ENCODE measurements at regions not wholly inside any gene's neighbourhood (a gene's known extent, or its start where the extent isn't known, plus 50 kb on each side); places are given as distances from the start of the nearest gene placed in this dataset.

DNA sequence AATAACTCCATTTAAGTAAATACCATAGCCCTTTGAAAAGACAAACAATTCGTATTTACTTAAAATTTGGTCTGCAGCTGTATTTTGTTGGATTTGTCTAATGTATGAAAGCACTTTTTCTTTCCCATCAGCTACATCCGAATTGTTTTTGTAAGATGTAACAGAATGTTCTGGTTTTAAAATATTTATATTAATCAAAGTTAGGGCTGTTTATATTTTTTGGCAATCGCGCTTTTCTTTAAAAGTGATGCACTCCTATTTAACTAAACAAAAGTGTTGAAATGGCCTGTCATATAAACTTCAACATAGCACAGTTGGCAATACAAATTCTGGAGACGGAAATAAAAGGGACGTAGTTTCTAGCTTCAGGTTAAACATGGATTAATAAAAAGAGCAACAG, 216.3 kb upstream of the ADGRL2 start:
- Histone ChIP-seq H3K9me3 (no peaks in the 10 kb centered on the region), H3K4me3 (no peak overlapping the region), H3K27ac (no peak overlapping the region), H3K4me1 (no peaks in the 10 kb centered on the region), H3K27me3 (no peaks in the 10 kb centered on the region), H3K36me3 (no peaks in the 10 kb centered on the region)
- intact Hi-C loops (cut with DNase I) = no loop called here
- DNase-seq (no peak), ATAC-seq (no peak)
- TF ChIP-seq, protein P1, sequence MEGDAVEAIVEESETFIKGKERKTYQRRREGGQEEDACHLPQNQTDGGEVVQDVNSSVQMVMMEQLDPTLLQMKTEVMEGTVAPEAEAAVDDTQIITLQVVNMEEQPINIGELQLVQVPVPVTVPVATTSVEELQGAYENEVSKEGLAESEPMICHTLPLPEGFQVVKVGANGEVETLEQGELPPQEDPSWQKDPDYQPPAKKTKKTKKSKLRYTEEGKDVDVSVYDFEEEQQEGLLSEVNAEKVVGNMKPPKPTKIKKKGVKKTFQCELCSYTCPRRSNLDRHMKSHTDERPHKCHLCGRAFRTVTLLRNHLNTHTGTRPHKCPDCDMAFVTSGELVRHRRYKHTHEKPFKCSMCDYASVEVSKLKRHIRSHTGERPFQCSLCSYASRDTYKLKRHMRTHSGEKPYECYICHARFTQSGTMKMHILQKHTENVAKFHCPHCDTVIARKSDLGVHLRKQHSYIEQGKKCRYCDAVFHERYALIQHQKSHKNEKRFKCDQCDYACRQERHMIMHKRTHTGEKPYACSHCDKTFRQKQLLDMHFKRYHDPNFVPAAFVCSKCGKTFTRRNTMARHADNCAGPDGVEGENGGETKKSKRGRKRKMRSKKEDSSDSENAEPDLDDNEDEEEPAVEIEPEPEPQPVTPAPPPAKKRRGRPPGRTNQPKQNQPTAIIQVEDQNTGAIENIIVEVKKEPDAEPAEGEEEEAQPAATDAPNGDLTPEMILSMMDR (IDR thresholded peaks at IDR 0.05) = no peak

DNA sequence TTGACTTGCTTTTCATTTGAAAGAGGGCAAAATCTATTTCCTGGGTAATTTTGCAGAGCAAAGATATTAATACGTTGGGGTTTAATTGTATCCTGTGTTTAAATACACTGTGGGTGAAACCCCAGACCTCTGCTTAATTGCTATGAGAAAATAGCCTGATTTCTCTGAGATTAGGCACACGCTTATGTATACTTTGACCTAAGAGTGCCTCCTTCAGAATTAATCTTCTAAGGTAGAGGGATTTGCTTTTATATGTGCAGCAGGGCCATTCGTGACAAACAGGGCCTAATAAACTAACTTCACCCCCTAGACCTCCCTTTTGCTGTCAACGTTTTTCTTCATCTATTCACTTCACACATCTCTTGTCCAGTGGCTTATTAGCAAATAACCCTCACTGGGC, 216.9 kb upstream of the ADGRL2 start:
- H3K27ac ChIP-seq = no peak overlapping the region
- intact Hi-C loops (cut with DNase I) = no loop called here
- TF ChIP-seq, protein P1 (IDR thresholded peaks at IDR 0.05) = no peak

DNA sequence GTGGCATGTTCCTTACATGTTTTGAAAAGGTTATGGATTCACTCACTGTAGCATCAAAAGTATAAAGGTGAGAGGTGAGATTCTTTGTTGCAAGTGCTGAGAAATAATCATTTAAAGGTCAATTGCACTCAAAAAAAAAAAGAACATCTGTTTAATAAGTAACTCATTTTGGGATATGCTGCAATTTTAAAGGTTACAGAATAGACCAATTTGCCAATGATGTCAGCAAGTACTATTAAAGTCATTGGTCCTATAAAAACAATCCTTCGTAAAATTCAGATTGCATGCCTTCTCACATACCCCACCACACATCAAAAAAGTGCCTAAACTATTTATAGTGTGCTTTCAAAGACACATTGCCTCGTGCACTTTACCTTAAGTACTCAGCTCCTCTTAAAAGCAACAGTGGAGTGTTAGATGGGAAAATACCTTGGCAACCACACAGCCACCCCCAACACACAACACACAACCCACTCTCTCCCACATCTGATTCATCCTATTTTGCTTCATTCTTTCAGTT, 218.2 kb upstream of the ADGRL2 start:
- TF ChIP-seq, protein P1 (IDR thresholded peaks at IDR 0.05) = no peak

More for the DNA sequence above, 216.9 kb upstream of the ADGRL2 start:
- no peaks in the 10 kb centered on the region for H3K4me1 ChIP-seq
- ATAC-seq (no peak), DNase-seq (no peak)
- H3K4me3 ChIP-seq = no peak overlapping the region
- no peaks in the 10 kb centered on the region for H3K27me3 ChIP-seq
- no peaks in the 10 kb centered on the region for H3K9me3 ChIP-seq
- H3K36me3 ChIP-seq = no peaks in the 10 kb centered on the region

DNA sequence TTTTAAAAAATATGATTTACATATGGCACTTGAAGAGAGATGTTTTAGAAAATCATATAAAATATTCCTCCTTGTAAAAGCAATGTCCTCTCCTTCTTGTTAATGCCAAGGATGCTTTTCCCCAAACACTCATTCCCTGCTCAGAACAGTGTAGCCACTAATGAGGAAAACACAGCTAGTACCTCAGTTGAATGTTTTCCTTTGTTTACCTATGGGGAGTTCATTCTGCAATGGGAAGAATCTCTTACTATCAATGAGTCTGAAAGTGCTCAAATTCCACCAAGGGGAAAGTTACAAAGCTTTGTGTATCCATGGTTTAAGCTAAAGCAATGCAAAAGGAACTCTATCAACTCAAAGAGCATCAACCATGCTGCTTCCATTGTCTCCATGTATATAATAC, 221.9 kb upstream of the ADGRL2 start:
- no peak for ATAC-seq
- DNase-seq = no peak
- Histone ChIP-seq H3K27me3 (no peaks in the 10 kb centered on the region), H3K4me3 (no peak overlapping the region), H3K27ac (no peak overlapping the region), H3K9me3 (no peaks in the 10 kb centered on the region), H3K4me1 (no peaks in the 10 kb centered on the region), H3K36me3 (no peaks in the 10 kb centered on the region)
- intact Hi-C loops (cut with DNase I) = no loop called here
- TF ChIP-seq, protein P1 (IDR thresholded peaks at IDR 0.05) = no peak

More for the DNA sequence above, 218.2 kb upstream of the ADGRL2 start:
- intact Hi-C loops (cut with DNase I) = no loop called here
- no peak overlapping the region for H3K4me3 ChIP-seq
- DNase-seq = no peak
- no peaks in the 10 kb centered on the region for H3K4me1 ChIP-seq
- no peak overlapping the region for H3K27ac ChIP-seq
- no peaks in the 10 kb centered on the region for H3K9me3 ChIP-seq
- H3K36me3 ChIP-seq = no peaks in the 10 kb centered on the region
- no peaks in the 10 kb centered on the region for H3K27me3 ChIP-seq
- ATAC-seq = no peak

DNA sequence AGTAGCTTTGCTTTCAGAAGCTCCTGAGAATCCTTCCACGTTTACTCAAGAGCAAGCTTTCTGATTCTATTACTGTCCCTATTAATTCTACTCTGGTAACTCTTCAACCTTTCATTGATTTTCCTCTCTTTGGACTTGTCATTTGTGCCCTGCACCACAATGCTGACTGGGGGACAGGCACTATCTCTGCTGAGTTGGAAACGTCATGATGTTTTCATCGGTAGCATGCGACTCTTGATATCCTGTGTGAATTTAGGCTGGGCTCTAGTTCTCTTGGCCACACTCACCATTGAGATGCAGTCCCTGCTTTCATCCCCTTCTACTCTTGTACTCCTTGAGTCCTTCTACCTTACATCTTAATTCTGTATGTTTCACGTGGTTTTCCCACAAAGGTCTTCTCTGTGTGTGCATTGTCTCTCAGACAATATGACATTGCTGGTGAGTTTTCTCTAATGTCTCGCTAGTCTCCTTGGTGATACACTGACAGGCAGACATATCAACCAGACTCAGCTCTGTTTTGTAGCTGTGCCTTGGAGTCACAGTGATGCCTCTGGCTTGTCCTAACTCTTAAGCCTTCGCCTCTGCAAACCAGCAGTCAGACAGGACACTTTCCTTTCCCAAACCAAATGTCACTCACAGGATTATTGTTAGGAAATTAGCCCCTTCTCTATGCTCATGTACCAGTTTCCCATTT, 223.6 kb upstream of the ADGRL2 start:
- Histone ChIP-seq H3K36me3 (no peaks in the 10 kb centered on the region), H3K27ac (no peak overlapping the region), H3K9me3 (no peaks in the 10 kb centered on the region), H3K4me3 (no peak overlapping the region), H3K27me3 (no peaks in the 10 kb centered on the region), H3K4me1 (no peaks in the 10 kb centered on the region)
- ATAC-seq (no peak), DNase-seq (no peak)
- intact Hi-C loops (cut with DNase I) = no loop called here
- TF ChIP-seq, protein P1 (IDR thresholded peaks at IDR 0.05) = no peak
